HG03039 (cell line): ENCODE measurements at regions not wholly inside any gene's neighbourhood (a gene's known extent, or its start where the extent isn't known, plus 50 kb on each side); places are given as distances from the start of the nearest gene placed in this dataset.
"Not testable (repeated sequence)": the region's sequence is repeated elsewhere in the genome, so short reads cannot be mapped to it uniquely, and the experiment has no call there.

Source experiments
- ATAC-seq: cut with Tn5 transposase; IDR thresholded peaks from one replicate; pipeline ENCODE4 v1.9.1; 2021; ENCODE audit warnings: mild to moderate bottlenecking, moderate library complexity; ENCODE audit not compliant: unreplicated experiment

DNA sequence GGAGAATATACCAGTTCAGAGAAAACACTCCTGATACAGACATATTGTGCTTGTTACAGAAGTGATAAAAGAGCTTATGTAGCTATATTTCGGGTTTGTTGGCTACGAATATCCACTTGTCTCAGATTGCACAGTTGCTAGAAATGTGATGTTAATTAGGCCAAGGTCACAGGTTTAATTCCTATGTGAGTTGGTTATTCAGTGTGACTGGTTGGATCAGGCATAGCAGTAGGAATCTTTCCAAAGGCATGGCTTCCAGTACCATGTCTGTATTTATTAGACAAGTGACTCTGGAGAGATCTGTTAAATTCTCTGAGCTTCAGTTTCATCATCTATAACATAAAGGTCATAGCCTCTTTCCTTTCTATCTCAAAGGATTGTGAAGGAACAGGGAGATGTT, 152.7 kb upstream of the KITLG start:
- ATAC-seq = no peak

- ATAC-seq = no peak
These were observed 148.9 kb upstream of the KITLG start for GRCh38 chr12:88729196-88729595.

- ATAC-seq = no peak
These were observed 146.8 kb upstream of the KITLG start for GRCh38 chr12:88726806-88727720.

DNA sequence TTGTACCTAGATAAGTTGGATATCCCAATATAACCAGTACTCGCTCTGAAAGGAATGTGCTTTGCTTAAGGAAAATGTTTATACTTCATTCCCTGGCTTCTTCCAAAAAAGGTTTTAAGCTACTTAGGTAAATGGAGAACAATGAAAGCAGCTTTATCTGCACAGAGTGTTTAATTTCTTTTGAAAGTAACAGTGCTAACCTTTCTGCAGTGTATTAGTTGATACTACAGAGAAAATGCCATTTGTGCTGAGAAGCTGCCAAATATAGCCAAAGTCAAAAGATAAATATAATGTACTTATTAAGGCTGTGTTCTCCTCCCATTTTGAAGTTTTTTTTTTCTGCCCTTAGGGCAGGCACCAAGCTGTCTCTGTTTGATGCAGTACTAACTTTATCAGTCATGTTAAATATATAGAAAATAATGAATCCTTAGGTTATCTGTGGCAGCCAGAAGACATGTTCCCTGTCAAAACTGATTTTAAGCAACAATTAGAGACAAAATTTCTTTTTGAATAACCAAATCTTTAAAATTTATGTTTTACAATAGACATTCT, 145.4 kb upstream of the KITLG start:
- no peak for ATAC-seq

GRCh38 chr12:88723219-88723618, 142.9 kb upstream of the KITLG start:
- no peak for ATAC-seq

DNA sequence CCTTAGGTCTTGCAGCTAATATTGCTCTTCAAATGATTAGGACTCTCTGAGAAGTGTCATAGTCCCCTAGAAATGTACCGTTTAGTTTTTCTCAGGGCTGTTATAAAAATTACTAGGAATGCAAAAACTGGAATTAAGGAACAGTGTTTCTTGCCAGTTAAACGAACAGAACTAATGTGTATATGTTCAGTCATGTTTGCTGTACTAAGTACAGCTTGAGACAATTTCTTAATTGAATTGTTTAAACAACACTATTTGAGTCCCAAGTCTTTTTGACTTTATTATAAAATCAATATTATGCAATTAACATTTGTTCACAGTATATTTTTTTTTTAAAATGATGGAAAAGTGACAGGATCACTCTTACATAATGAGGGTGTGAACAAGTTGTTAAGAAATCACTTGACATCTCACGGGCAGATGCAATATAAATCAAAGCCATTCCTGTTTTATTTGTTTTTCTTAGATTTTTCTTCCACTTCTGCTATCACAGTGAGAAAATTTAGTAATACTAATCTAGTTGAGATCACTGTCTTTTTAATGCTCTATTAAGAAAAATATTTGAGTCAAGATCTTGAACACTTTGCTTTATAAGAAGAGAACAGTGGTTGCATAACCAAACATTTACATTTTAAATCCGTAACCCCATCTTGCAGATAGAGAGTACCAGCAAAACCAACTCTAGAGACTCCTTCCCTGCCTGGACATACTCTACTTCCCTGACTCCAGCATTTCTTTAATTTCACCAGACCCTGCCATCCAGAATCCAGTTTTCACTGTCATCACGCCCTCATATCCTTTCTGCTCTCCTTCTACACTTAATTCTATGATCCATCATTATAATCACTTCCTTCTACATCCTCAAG, 140.7 kb upstream of the KITLG start:
- ATAC-seq = no peak

- no peak for ATAC-seq
These were observed 140.0 kb upstream of the KITLG start for GRCh38 chr12:88720231-88720630.

DNA sequence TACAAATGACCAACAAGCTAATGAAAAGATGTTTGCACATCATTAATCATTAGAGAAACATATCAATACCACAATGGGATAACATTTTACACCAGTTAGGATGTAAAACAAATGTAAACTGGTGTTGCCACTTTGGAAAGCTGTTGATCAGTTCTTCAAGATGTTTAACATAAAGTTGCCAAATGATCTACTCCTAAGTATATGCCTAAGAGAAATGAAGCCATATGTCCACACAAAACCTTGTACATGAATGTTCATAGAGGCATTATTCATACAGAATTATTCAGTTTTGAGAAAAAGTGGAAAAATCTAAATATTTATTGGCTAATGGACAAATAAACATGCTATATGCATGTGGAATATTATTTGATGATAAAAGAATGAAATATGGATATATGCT, 136.9 kb upstream of the KITLG start:
- ATAC-seq = no peak

GRCh38 chr12:88716240-88716639, 136.0 kb upstream of the KITLG start:
- no peak for ATAC-seq

GRCh38 chr12:88715673-88716072, 135.4 kb upstream of the KITLG start:
- no peak for ATAC-seq

GRCh38 chr12:88714263-88714882, 134.1 kb upstream of the KITLG start:
- not testable (repeated sequence) for ATAC-seq

- no peak for ATAC-seq
These were observed 127.5 kb upstream of the KITLG start for GRCh38 chr12:88707800-88708199.

DNA sequence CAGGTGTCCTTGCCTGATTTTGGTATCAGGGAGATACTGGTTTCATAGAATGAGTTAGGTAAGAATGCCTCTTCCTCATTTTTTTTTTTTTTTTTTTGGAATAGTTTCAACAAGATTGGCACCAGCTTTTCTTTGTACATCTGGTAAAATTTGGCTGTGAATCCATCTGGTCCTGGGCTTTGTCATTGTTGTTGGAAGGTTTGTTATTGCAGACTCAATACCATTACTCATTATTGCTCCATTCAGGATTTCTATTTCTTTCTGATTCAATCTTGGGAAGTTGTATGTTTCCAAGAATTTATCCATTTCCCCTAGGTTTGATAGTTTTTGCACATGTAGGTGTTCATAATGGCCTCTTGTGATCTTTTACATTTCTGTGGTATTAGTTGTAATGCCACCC, 126.0 kb upstream of the KITLG start:
- no peak for ATAC-seq

DNA sequence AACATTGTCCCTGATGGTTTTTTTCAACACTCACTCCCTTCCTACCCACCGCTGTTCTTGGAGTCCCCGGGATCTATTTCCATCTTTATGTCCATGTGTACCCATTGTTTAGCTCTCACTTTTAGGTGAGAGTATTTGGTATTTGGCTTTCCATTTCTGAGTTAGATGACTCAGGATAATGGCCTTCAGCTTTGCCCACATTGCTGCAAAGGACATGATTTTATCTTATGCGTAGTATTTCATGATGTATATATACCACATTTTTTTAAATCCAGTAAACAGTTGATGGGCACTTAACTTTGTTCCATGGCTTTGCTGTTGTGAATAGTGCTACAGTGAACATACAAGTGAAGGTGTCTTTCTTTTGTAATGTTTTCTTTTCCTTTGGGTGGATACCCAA, 123.5 kb upstream of the KITLG start:
- no peak for ATAC-seq

GRCh38 chr12:88698471-88698870, 118.2 kb upstream of the KITLG start:
- no peak for ATAC-seq

DNA sequence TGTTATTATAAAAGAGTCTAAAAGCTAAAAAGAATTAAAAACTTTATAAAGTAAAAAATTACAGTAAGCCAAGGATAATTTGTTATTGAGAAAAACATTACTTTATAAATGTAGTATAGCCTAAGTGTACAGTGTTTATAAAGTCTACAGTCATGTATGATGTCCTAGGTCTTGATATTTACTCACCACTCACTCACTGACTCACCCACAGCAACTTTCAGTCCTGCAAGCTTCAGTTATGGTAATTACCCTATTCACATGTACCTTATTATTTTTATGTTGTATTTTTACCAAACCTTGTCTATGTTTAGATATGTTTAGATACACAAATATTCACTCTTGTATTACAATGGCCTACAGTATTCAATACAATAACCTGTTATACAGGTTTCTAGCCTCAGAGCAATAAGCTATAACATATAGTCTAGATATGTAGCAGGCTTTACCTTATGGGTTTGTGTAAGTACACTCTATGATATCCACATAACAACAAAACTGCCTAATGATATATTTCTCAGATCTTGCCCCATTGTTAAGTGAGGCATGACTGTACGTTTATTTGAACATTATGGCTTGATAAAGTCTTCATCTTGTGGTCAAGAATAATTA, 113.7 kb upstream of the KITLG start:
- no peak for ATAC-seq

- ATAC-seq = no peak
These were observed 111.5 kb upstream of the KITLG start for GRCh38 chr12:88691811-88692210.

DNA sequence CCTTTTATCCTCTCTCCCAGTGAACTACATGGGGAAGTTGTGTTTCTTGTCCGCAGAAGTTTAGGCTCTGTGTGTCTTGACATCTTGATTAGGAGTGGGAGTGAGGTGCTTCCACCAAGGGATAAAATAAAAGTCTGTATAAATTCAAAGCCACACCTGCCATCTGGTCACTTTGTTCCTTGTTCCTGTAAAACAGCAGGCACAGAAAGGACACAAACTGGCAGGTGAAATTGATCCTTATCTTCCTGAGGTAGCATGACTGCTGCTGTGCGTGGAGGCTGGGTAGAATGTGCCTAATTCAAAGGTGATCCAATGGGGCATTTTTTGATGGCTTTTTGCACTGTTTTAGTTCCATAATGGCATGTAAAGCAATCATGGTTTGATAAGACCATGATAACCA, 104.3 kb upstream of the KITLG start:
- no peak for ATAC-seq

- no peak for ATAC-seq
These were observed 103.9 kb upstream of the KITLG start for GRCh38 chr12:88684170-88684569.

DNA sequence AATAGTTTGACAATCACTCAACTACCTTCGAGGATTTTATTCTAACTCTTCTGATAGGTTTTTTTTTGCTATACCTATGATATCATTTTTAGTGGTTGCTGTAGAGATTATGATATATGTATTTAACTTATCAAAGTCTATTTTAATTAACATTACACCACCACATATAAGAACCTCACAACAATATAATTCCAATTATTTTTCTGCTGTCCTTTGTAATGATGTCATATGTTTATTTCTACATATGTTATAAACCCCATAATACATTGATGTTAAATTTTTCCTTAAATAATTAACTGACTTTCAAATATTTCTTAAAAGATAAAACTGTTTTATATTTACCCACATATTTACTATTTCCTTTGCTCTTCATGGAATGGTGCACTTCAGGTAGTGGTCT, 103.4 kb upstream of the KITLG start:
- no peak for ATAC-seq

DNA sequence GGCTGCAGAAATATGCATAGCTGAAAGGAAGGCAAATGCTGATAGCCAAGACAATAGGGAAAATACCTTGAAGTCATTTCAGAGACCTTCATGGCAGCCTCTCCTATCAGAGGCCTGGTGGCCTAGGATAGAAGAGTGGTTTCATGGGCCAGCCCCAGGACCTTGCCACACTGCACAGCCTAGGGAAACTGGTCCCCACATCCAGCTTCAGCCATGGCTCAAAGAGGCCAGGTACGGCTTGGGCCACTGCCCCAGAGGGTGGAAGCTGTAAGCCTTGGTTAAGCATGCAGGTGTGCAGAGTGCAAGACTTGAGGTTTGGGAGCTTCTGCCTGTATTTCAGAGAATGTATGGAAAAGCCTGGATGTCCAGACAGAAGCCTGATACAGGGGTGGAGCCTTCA, 101.0 kb upstream of the KITLG start:
- no peak for ATAC-seq
